A673 (cell line): ENCODE measurements at regions not wholly inside any gene's neighbourhood (a gene's known extent, or its start where the extent isn't known, plus 50 kb on each side); places are given as distances from the start of the nearest gene placed in this dataset.

Source experiments
- BruUV-seq: library from RNA; stranded (reverse); fragments of 400-500 nt; replicated peaks from 2 replicates; lab custom pipeline; 2021; lab: Mats Ljungman, UMichigan
- CTCF ChIA-PET: fragments of 300-600 bp; sonication (Branson Sonifier 250); formaldehyde crosslinking; loops from one replicate; lab custom pipeline; 2022; ENCODE audit warnings: antibody characterized with exemption; lab: Charles Lee
- POLR2A ChIA-PET: fragments of 300-600 bp; sonication (Branson Sonifier 250); formaldehyde crosslinking; loops from one replicate; lab custom pipeline; 2022; ENCODE audit warnings: antibody characterized with exemption; ENCODE audit not compliant: low non-redundant PET; lab: Charles Lee
- DNase-seq: peaks from one replicate; pipeline ENCODE4 v3.0.0-alpha.2; 2015; ENCODE audit warnings: low spot score
- H3K27ac ChIP-seq: fragments of 200-600 bp; sonication (generic); 2 replicates; pipeline ENCODE4 v1.5.1; 2016; ENCODE audit warnings: mixed run types, low read depth, mild to moderate bottlenecking, mixed read lengths, antibody characterized with exemption, low read length; ENCODE audit not compliant: poor library complexity, severe bottlenecking
- H3K27me3 ChIP-seq: fragments of 200-600 bp; sonication (generic); replicated peaks from 2 replicates; pipeline ENCODE4 v1.6.1; 2017; ENCODE audit warnings: mixed run types, low read depth, mild to moderate bottlenecking, mixed read lengths, antibody characterized with exemption, low read length; ENCODE audit not compliant: insufficient read depth, poor library complexity
- H3K36me3 ChIP-seq: fragments of 200-600 bp; sonication (generic); 2 replicates; pipeline ENCODE4 v1.6.1; 2016; ENCODE audit warnings: mixed run types, mild to moderate bottlenecking, mixed read lengths, antibody characterized with exemption, low read length; ENCODE audit not compliant: insufficient read depth, poor library complexity, severe bottlenecking
- H3K4me1 ChIP-seq: fragments of 200-600 bp; sonication (generic); 2 replicates; pipeline ENCODE4 v1.6.1; 2017; ENCODE audit warnings: mixed run types, mild to moderate bottlenecking, mixed read lengths, antibody characterized with exemption, low read length; ENCODE audit not compliant: insufficient read depth, poor library complexity, severe bottlenecking
- H3K4me3 ChIP-seq: fragments of 200-600 bp; sonication (generic); 2 replicates; pipeline ENCODE4 v1.5.1; 2016; ENCODE audit warnings: low read depth, mixed run types, mild to moderate bottlenecking, mixed read lengths, low read length; ENCODE audit not compliant: poor library complexity, severe bottlenecking
- H3K9me3 ChIP-seq: fragments of 200-600 bp; sonication (generic); 2 replicates; pipeline ENCODE4 v1.6.1; 2016; ENCODE audit warnings: mixed run types, low read depth, mild to moderate bottlenecking, mixed read lengths, antibody characterized with exemption, low read length; ENCODE audit not compliant: poor library complexity, severe bottlenecking
- EZH2 ChIP-seq: fragments of 200-600 bp; sonication (generic); IDR thresholded peaks from 2 replicates; pipeline ENCODE4 v1.6.1; 2017; ENCODE audit warnings: borderline replicate concordance, low read depth, mild to moderate bottlenecking, mixed read lengths, antibody characterized with exemption, low read length; ENCODE audit not compliant: poor library complexity, severe bottlenecking
- intact Hi-C: fragments of 100-400 bp; cut with micrococcal nuclease; formaldehyde crosslinking; loops from one replicate; pipeline ENCODE4 v1.10.0; 2022; ENCODE audit not compliant: unreplicated experiment
- TF ChIP-seq, protein P1 (sequence below): fragments of 300-800, 200-600 bp; sonication (generic); conservative IDR thresholded peaks from 2 replicates; pipeline ENCODE4 v1.5.1; 2017; ENCODE audit warnings: low read depth, mild to moderate bottlenecking, antibody characterized with exemption, low read length, moderate library complexity, mixed read lengths

DNA sequence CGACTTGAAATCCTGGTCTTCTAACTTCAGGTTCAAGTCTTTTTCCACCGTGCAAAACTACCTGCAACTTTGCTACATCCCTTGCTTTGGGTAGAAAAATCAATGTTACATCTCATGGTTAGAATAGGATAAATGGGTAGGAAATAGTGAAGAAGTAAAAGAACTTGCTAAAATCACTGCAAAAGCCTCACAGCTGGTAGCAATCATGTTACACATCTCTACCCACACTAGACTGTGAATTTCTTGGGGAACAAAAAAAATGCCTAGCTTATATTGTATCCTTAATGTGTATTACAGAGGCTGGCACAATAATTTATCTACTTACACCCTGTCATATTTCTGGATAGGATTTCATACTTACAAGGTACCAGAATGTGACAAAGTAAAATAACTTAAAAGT is 133.8 kb downstream of the FAM181B start:
- TF ChIP-seq EZH2: no peak
- TF ChIP-seq, protein P1, sequence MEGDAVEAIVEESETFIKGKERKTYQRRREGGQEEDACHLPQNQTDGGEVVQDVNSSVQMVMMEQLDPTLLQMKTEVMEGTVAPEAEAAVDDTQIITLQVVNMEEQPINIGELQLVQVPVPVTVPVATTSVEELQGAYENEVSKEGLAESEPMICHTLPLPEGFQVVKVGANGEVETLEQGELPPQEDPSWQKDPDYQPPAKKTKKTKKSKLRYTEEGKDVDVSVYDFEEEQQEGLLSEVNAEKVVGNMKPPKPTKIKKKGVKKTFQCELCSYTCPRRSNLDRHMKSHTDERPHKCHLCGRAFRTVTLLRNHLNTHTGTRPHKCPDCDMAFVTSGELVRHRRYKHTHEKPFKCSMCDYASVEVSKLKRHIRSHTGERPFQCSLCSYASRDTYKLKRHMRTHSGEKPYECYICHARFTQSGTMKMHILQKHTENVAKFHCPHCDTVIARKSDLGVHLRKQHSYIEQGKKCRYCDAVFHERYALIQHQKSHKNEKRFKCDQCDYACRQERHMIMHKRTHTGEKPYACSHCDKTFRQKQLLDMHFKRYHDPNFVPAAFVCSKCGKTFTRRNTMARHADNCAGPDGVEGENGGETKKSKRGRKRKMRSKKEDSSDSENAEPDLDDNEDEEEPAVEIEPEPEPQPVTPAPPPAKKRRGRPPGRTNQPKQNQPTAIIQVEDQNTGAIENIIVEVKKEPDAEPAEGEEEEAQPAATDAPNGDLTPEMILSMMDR: no peak
- no TSS peak for BruUV-seq
- no peak overlapping the region for H3K4me3 ChIP-seq
- H3K4me1 ChIP-seq: no peaks in the 10 kb centered on the region
- POLR2A ChIA-PET: no interaction called here
- H3K36me3 ChIP-seq: no peaks in the 10 kb centered on the region
- H3K9me3 ChIP-seq: no peaks in the 10 kb centered on the region
- no peak for DNase-seq
- CTCF ChIA-PET: no interaction called here
- intact Hi-C loops: no loop called here
- H3K27ac ChIP-seq: no peak overlapping the region
- H3K27me3 ChIP-seq: peaks cover 8% of the 10 kb centered on the region

DNA sequence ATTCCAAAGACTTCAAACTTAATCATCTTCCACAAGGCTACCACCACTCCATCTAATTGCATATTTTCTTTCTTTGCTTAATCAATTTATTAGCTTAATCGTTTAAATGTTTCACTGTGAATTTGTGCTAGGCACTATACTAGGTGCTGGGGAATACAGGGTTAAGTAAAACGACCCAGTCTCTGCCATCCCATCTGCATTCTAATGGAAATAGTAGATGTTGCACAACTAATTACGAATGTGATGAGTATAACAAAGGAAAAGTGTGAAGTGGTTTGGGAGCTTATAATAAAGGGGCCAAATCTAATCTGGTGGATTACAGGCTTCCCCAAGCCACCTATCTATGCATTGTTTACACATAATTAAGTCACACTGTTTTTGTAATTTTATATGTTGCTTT is 147.1 kb downstream of the FAM181B start:
- TF ChIP-seq EZH2: no peak
- TF ChIP-seq, protein P1: no peak
- CTCF ChIA-PET: no interaction called here
- Histone ChIP-seq H3K4me3 (no peak overlapping the region), H3K36me3 (no peaks in the 10 kb centered on the region), H3K4me1 (no peaks in the 10 kb centered on the region), H3K9me3 (no peaks in the 10 kb centered on the region), H3K27ac (no peak overlapping the region), H3K27me3 (peaks cover 3% of the 10 kb centered on the region)
- BruUV-seq: no TSS peak
- POLR2A ChIA-PET: no interaction called here
- intact Hi-C loops: no loop called here
- no peak for DNase-seq

DNA sequence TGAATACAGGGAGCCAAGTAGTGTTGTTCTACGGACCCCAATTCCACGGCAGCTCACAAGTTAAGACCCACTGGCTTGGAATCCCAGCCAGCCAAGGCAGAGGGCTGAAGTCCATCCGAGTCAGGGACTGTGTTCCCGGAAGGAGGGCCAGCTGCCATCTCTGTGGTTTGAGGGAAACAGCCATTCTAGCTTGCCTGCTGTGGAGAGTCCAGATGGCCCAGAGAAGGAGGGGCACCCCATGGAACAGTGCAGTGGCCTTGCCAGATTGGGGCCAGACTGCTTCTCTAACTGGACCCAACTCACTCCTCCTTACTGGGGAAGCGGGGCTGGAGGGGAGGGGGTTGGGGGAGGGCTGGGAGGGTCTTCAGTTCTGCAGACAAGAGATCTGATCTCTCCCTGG is 156.4 kb downstream of the FAM181B start:
- POLR2A ChIA-PET: no interaction called here
- Histone ChIP-seq H3K9me3 (no peaks in the 10 kb centered on the region), H3K4me1 (no peaks in the 10 kb centered on the region), H3K27ac (no peak overlapping the region), H3K27me3 (peaks cover 3% of the 10 kb centered on the region), H3K4me3 (no peak overlapping the region), H3K36me3 (no peaks in the 10 kb centered on the region)
- no TSS peak for BruUV-seq
- CTCF ChIA-PET: no interaction called here
- intact Hi-C loops: no loop called here
- DNase-seq: no peak
- TF ChIP-seq, protein P1: no peak
- no peak for TF ChIP-seq EZH2
